WTC11 (cell line): ENCODE measurements at regions not wholly inside any gene's neighbourhood (a gene's known extent, or its start where the extent isn't known, plus 50 kb on each side); places are given as distances from the start of the nearest gene placed in this dataset.

Source experiments
- ATAC-seq: fragments of 200-7000 bp; cut with Tn5 transposase; 2 replicates; pipeline ENCODE4 v1.10.0; 2021; ENCODE audit warnings: mild to moderate bottlenecking, moderate library complexity
- CTCF ChIA-PET: fragments of 300-600 bp; sonication (Branson Sonifier 250); formaldehyde crosslinking; loops from one replicate; lab custom pipeline; 2021; ENCODE audit warnings: antibody characterized with exemption; lab: Charles Lee
- POLR2A ChIA-PET: fragments of 350-600 bp; sonication (Branson Sonifier 250); formaldehyde crosslinking; loops from one replicate; lab custom pipeline; 2021; ENCODE audit warnings: antibody characterized with exemption; lab: Charles Lee
- DNase-seq: peaks from one replicate; pipeline ENCODE4 v3.0.0; 2021; ENCODE audit warnings: low spot score
- H3K27ac Mint-ChIP-seq: 2 replicates; pipeline ENCODE4 v1.8.0; 2021; ENCODE audit warnings: mixed read lengths
- H3K27me3 Mint-ChIP-seq: 2 replicates; pipeline ENCODE4 v1.8.0; 2021; ENCODE audit warnings: low read depth, mild to moderate bottlenecking, moderate library complexity, mixed read lengths
- H3K36me3 Mint-ChIP-seq: 2 replicates; pipeline ENCODE4 v1.8.0; 2021; ENCODE audit warnings: mixed read lengths
- H3K4me1 Mint-ChIP-seq: 2 replicates; pipeline ENCODE4 v1.8.0; 2022; ENCODE audit warnings: mixed read lengths
- H3K4me3 Mint-ChIP-seq: 2 replicates; pipeline ENCODE4 v1.8.0; 2021; ENCODE audit warnings: mild to moderate bottlenecking, moderate library complexity, mixed read lengths
- H3K9me3 Mint-ChIP-seq: 2 replicates; pipeline ENCODE4 v1.8.0; 2021; ENCODE audit warnings: mixed read lengths
- AFF4 ChIP-seq: sonication (generic); formaldehyde crosslinking; IDR thresholded peaks from 2 replicates; pipeline ENCODE4 v1.8.1; 2023; ENCODE audit warnings: mild to moderate bottlenecking, missing genetic modification reagents, borderline replicate concordance
- ATF1 ChIP-seq: sonication (generic); formaldehyde crosslinking; IDR thresholded peaks from 2 replicates; pipeline ENCODE4 v1.8.1; 2023; ENCODE audit warnings: mild to moderate bottlenecking, moderate library complexity, missing genetic modification reagents
- CREM ChIP-seq: sonication (generic); formaldehyde crosslinking; IDR thresholded peaks from 2 replicates; pipeline ENCODE4 v1.8.1; 2022; ENCODE audit warnings: mild to moderate bottlenecking, missing genetic modification reagents, moderate library complexity
- E2F1 ChIP-seq: sonication (generic); formaldehyde crosslinking; IDR thresholded peaks from 2 replicates; pipeline ENCODE4 v1.8.0; 2022; ENCODE audit warnings: mild to moderate bottlenecking, missing genetic modification reagents
- JUN ChIP-seq: sonication (generic); formaldehyde crosslinking; IDR thresholded peaks from 2 replicates; pipeline ENCODE4 v1.8.0; 2023; ENCODE audit warnings: mild to moderate bottlenecking, missing genetic modification reagents
- MYBL2 ChIP-seq: sonication (generic); formaldehyde crosslinking; IDR thresholded peaks from 2 replicates; pipeline ENCODE4 v1.8.1; 2023; ENCODE audit warnings: mild to moderate bottlenecking, moderate library complexity, missing genetic modification reagents
- NFYB ChIP-seq: sonication (generic); formaldehyde crosslinking; conservative IDR thresholded peaks from 2 replicates; pipeline ENCODE4 v1.8.0; 2022; ENCODE audit warnings: low read depth, missing genetic modification reagents
- OVOL2 ChIP-seq: fragments of 250-450 bp; sonication (Bioruptor Pico); IDR thresholded peaks from 2 replicates; pipeline ENCODE4 v1.9.0; 2021; ENCODE audit warnings: mild to moderate bottlenecking, borderline replicate concordance
- PRDM15 ChIP-seq: sonication (generic); formaldehyde crosslinking; IDR thresholded peaks from 2 replicates; pipeline ENCODE4 v1.8.0; 2022; ENCODE audit warnings: missing genetic modification reagents
- RORB ChIP-seq: fragments of 250-450 bp; sonication (Bioruptor Pico); IDR thresholded peaks from 2 replicates; pipeline ENCODE4 v1.9.0; 2021; ENCODE audit warnings: mild to moderate bottlenecking
- SOX15 ChIP-seq: fragments of 250-450 bp; sonication (Bioruptor Pico); IDR thresholded peaks from 2 replicates; pipeline ENCODE4 v1.9.0; 2021; ENCODE audit warnings: mild to moderate bottlenecking
- TEAD4 ChIP-seq: sonication (generic); formaldehyde crosslinking; IDR thresholded peaks from 2 replicates; pipeline ENCODE4 v1.8.0; 2022; ENCODE audit warnings: mild to moderate bottlenecking, missing genetic modification reagents
- ZNF416 ChIP-seq: fragments of 250-450 bp; sonication (Bioruptor Pico); IDR thresholded peaks from 2 replicates; pipeline ENCODE4 v1.9.0; 2021; ENCODE audit warnings: mild to moderate bottlenecking, inconsistent platforms
- TF ChIP-seq, protein P1 (sequence below): fragments of 250-450 bp; sonication (Bioruptor Pico); IDR thresholded peaks from 2 replicates; pipeline ENCODE4 v2.1.2; 2022; ENCODE audit warnings: mild to moderate bottlenecking, moderate library complexity
- TF ChIP-seq, protein P2 (sequence below): fragments of 250-450 bp; sonication (Bioruptor Pico); IDR thresholded peaks from 2 replicates; pipeline ENCODE4 v1.9.0; 2021; ENCODE audit warnings: mild to moderate bottlenecking
- TF ChIP-seq, protein P3 (sequence below): sonication (generic); formaldehyde crosslinking; IDR thresholded peaks from 2 replicates; pipeline ENCODE4 v1.8.1; 2022; ENCODE audit warnings: missing genetic modification reagents, borderline replicate concordance
- TF ChIP-seq, protein P4 (sequence below): sonication (generic); formaldehyde crosslinking; IDR thresholded peaks from 2 replicates; pipeline ENCODE4 v1.8.1; 2022; ENCODE audit warnings: mild to moderate bottlenecking, missing genetic modification reagents, moderate library complexity, borderline replicate concordance
- TF ChIP-seq, protein P5 (sequence below): sonication (generic); formaldehyde crosslinking; IDR thresholded peaks from 2 replicates; pipeline ENCODE4 v1.8.1; 2022; ENCODE audit warnings: low read depth, mild to moderate bottlenecking, moderate library complexity, missing genetic modification reagents, borderline replicate concordance

- H3K4me1 Mint-ChIP-seq = no peaks in the 10 kb centered on the region
- DNase-seq = no peak
- TF ChIP-seq, protein P1, sequence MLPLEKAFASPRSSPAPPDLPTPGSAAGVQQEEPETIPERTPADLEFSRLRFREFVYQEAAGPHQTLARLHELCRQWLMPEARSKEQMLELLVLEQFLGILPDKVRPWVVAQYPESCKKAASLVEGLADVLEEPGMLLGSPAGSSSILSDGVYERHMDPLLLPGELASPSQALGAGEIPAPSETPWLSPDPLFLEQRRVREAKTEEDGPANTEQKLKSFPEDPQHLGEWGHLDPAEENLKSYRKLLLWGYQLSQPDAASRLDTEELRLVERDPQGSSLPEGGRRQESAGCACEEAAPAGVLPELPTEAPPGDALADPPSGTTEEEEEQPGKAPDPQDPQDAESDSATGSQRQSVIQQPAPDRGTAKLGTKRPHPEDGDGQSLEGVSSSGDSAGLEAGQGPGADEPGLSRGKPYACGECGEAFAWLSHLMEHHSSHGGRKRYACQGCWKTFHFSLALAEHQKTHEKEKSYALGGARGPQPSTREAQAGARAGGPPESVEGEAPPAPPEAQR (CRISPR knock-in tag) = no peak
- no peak for TF ChIP-seq ZNF416 (CRISPR knock-in tag)
- no peak for TF ChIP-seq MYBL2 (CRISPR knock-in tag)
- TF ChIP-seq, protein P2, sequence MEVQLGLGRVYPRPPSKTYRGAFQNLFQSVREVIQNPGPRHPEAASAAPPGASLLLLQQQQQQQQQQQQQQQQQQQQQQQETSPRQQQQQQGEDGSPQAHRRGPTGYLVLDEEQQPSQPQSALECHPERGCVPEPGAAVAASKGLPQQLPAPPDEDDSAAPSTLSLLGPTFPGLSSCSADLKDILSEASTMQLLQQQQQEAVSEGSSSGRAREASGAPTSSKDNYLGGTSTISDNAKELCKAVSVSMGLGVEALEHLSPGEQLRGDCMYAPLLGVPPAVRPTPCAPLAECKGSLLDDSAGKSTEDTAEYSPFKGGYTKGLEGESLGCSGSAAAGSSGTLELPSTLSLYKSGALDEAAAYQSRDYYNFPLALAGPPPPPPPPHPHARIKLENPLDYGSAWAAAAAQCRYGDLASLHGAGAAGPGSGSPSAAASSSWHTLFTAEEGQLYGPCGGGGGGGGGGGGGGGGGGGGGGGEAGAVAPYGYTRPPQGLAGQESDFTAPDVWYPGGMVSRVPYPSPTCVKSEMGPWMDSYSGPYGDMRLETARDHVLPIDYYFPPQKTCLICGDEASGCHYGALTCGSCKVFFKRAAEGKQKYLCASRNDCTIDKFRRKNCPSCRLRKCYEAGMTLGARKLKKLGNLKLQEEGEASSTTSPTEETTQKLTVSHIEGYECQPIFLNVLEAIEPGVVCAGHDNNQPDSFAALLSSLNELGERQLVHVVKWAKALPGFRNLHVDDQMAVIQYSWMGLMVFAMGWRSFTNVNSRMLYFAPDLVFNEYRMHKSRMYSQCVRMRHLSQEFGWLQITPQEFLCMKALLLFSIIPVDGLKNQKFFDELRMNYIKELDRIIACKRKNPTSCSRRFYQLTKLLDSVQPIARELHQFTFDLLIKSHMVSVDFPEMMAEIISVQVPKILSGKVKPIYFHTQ (CRISPR knock-in tag) = no peak
- no peak for TF ChIP-seq RORB
- H3K27me3 Mint-ChIP-seq = no peaks in the 10 kb centered on the region
- POLR2A ChIA-PET = no interaction called here
- CTCF ChIA-PET = interaction anchor here (1.2 kb wide), 1 partner anchor 41 kb away, joined by 3 read pairs; no protein-coding TSS in a partner anchor
- no peaks in the 10 kb centered on the region for H3K36me3 Mint-ChIP-seq
- H3K9me3 Mint-ChIP-seq = peaks cover 17% of the 10 kb centered on the region
- no peak overlapping the region for H3K4me3 Mint-ChIP-seq
- no peak overlapping the region for H3K27ac Mint-ChIP-seq
- no peak for ATAC-seq
Measured at GRCh38 chr22:47879346-47879745, 1116.9 kb downstream of the TBC1D22A start.

DNA sequence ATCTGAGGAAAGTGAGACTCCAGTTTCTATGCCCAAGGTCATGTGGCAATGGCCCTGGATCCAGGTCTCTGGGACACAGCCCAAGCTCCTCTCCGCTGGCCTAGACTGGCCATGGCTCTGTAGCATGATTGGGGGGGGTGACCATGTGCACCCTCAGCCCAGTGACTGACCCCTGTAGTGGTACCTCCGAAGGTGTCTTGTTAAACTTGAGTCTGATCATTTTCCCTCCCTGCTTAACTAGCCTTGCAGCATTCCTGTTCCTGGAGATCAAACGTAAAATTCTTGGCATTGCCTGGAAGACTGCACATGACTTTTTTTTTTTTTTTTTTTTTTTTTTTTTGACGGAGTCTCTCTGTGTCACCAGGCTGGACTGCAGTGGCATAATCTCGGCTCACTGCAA, 1116.0 kb downstream of the TBC1D22A start:
- Mint-ChIP-seq H3K36me3 (no peaks in the 10 kb centered on the region), H3K4me3 (no peak overlapping the region), H3K27ac (no peak overlapping the region), H3K4me1 (no peaks in the 10 kb centered on the region), H3K27me3 (no peaks in the 10 kb centered on the region), H3K9me3 (peaks cover 11% of the 10 kb centered on the region)
- no peak for ATAC-seq
- ChIA-PET CTCF (no interaction called here), POLR2A (interaction anchor here (0.7 kb wide), 1 partner anchor 83 kb away, joined by 12 read pairs; no protein-coding TSS in a partner anchor)
- no peak for DNase-seq
- TF ChIP-seq, protein P3, sequence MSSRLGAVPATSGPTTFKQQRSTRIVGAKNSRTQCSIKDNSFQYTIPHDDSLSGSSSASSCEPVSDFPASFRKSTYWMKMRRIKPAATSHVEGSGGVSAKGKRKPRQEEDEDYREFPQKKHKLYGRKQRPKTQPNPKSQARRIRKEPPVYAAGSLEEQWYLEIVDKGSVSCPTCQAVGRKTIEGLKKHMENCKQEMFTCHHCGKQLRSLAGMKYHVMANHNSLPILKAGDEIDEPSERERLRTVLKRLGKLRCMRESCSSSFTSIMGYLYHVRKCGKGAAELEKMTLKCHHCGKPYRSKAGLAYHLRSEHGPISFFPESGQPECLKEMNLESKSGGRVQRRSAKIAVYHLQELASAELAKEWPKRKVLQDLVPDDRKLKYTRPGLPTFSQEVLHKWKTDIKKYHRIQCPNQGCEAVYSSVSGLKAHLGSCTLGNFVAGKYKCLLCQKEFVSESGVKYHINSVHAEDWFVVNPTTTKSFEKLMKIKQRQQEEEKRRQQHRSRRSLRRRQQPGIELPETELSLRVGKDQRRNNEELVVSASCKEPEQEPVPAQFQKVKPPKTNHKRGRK = no peak
- no peak for TF ChIP-seq CREM
- TF ChIP-seq OVOL2 (CRISPR knock-in tag) = no peak
- TF ChIP-seq MYBL2 (CRISPR knock-in tag) = no peak
- TF ChIP-seq PRDM15 (CRISPR knock-in tag) = no peak
- TF ChIP-seq, protein P4, sequence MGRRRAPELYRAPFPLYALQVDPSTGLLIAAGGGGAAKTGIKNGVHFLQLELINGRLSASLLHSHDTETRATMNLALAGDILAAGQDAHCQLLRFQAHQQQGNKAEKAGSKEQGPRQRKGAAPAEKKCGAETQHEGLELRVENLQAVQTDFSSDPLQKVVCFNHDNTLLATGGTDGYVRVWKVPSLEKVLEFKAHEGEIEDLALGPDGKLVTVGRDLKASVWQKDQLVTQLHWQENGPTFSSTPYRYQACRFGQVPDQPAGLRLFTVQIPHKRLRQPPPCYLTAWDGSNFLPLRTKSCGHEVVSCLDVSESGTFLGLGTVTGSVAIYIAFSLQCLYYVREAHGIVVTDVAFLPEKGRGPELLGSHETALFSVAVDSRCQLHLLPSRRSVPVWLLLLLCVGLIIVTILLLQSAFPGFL = no peak
- TF ChIP-seq ATF1 (CRISPR knock-in tag) = no peak
- TF ChIP-seq JUN (CRISPR knock-in tag) = no peak
- no peak for TF ChIP-seq SOX15
- no peak for TF ChIP-seq E2F1
- TF ChIP-seq, protein P5, sequence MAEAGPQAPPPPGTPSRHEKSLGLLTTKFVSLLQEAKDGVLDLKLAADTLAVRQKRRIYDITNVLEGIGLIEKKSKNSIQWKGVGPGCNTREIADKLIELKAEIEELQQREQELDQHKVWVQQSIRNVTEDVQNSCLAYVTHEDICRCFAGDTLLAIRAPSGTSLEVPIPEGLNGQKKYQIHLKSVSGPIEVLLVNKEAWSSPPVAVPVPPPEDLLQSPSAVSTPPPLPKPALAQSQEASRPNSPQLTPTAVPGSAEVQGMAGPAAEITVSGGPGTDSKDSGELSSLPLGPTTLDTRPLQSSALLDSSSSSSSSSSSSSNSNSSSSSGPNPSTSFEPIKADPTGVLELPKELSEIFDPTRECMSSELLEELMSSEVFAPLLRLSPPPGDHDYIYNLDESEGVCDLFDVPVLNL = no peak
- no peak for TF ChIP-seq NFYB (CRISPR knock-in tag)
- TF ChIP-seq AFF4 (CRISPR knock-in tag) = no peak
- no peak for TF ChIP-seq TEAD4
- TF ChIP-seq ZNF416 (CRISPR knock-in tag) = no peak
